ENCODE measurements at regions not wholly inside any gene's neighbourhood (a gene's known extent, or its start where the extent isn't known, plus 50 kb on each side); places are given as distances from the start of the nearest gene placed in this dataset.

- TF ChIP-seq CTCF (IDR thresholded peaks at IDR 0.05) (no peak), POLR2A (IDR thresholded peaks at IDR 0.05) (no peak)
These were observed 81.6 kb upstream of the HHIP start for GRCh38 chr4:144564358-144564757.
